ENCODE measurements at regions not wholly inside any gene's neighbourhood (a gene's known extent, or its start where the extent isn't known, plus 50 kb on each side); places are given as distances from the start of the nearest gene placed in this dataset.

- TF ChIP-seq EZH2phosphoT487 (IDR thresholded peaks at IDR 0.05; ENCODE audit: borderline replicate concordance, low read depth, low read length) = no peak
- TF ChIP-seq CTCF (conservative IDR thresholded peaks at IDR 0.05; ENCODE audit: low read length) = no peak
Measured at GRCh38 chr4:89175611-89176010, 64.3 kb downstream of the TIGD2 start.
